ENCODE measurements at regions not wholly inside any gene's neighbourhood (a gene's known extent, or its start where the extent isn't known, plus 50 kb on each side); places are given as distances from the start of the nearest gene placed in this dataset.

DNA sequence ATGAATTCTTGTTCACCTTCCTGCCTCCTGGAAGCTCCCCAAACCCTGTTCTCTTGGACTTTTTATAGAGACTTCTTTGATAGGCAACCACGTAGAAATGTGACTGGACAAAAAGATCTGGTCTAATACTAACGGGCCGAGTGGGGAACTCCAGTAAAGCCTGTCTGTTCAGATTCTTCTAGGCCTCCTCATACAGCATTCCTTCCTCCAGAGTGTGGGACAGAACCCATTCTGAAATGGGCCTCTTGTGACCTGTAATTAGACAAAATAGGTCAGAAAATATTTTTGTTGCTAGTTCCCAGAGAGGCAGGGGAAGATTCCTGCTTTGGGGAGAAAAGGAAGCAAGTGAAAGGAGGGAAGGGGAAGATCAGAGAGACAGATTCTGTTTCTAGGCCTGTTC lies 374.3 kb downstream of the CDH26 start:
- Histone ChIP-seq H3K9me3 (replicated peaks) (no peaks in the 10 kb centered on the region), H3K4me3 (no peak overlapping the region), H3K27ac (replicated peaks) (no peak overlapping the region), H3K4me1 (peaks cover 3% of the 10 kb centered on the region), H3K27me3 (ENCODE audit: low read depth) (peaks cover 5% of the 10 kb centered on the region), H3K36me3 (no peaks in the 10 kb centered on the region)
- intact Hi-C loops (cut with micrococcal nuclease): no loop called here
- TF ChIP-seq, protein P1, sequence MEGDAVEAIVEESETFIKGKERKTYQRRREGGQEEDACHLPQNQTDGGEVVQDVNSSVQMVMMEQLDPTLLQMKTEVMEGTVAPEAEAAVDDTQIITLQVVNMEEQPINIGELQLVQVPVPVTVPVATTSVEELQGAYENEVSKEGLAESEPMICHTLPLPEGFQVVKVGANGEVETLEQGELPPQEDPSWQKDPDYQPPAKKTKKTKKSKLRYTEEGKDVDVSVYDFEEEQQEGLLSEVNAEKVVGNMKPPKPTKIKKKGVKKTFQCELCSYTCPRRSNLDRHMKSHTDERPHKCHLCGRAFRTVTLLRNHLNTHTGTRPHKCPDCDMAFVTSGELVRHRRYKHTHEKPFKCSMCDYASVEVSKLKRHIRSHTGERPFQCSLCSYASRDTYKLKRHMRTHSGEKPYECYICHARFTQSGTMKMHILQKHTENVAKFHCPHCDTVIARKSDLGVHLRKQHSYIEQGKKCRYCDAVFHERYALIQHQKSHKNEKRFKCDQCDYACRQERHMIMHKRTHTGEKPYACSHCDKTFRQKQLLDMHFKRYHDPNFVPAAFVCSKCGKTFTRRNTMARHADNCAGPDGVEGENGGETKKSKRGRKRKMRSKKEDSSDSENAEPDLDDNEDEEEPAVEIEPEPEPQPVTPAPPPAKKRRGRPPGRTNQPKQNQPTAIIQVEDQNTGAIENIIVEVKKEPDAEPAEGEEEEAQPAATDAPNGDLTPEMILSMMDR (IDR thresholded peaks at IDR 0.05; ENCODE audit: borderline replicate concordance): no peak
- DNase-seq: no peak

DNA sequence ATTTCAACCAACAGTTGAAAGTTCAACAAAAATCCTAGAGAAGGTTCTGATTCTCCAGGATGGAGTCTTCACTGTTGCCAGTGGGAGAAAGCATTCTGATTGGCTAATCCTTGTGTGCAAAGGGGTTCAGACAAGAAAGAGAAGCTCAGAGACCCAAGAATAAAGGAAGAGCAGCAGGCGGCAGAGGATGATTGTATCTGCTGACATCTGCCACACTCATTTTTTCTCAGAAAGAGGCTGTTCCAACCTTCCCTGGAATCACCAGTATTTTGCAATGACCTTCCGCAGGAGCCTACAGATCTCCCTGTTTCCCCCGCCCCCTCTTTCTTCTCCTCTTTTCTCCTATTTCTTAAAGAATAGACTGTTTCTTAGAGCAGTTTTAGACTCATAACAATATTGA lies 376.7 kb downstream of the CDH26 start:
- TF ChIP-seq, protein P1 (IDR thresholded peaks at IDR 0.05; ENCODE audit: borderline replicate concordance): no peak
- H3K4me3 ChIP-seq: no peak overlapping the region
- intact Hi-C loops (cut with micrococcal nuclease): no loop called here
- no peaks in the 10 kb centered on the region for H3K9me3 ChIP-seq (replicated peaks)
- no peaks in the 10 kb centered on the region for H3K27me3 ChIP-seq (ENCODE audit: low read depth)
- H3K36me3 ChIP-seq: no peaks in the 10 kb centered on the region
- DNase-seq: no peak
- H3K4me1 ChIP-seq: peaks cover 3% of the 10 kb centered on the region
- no peak overlapping the region for H3K27ac ChIP-seq (replicated peaks)

DNA sequence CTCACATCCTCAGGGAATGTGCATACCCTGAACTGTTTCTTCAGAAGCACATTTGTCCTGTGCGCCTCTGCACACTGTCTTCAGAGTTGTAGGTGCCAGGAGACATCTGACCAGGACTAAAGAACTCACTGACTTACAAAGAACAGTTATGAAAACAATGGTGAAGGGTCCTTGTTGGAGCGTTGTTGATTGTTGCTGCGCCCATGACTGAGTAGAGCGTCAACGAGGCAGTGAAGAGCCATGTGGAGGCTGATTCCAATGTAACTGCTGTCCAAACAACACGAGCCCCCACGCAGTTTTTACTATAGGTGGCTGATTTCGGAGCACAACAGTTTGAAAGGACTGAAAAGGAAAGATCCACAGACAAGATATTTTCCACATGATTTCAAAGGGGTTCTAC lies 380.3 kb downstream of the CDH26 start:
- H3K4me1 ChIP-seq: no peaks in the 10 kb centered on the region
- H3K27me3 ChIP-seq (ENCODE audit: low read depth): peaks cover 4% of the 10 kb centered on the region
- H3K9me3 ChIP-seq (replicated peaks): no peaks in the 10 kb centered on the region
- intact Hi-C loops (cut with micrococcal nuclease): no loop called here
- H3K36me3 ChIP-seq: no peaks in the 10 kb centered on the region
- H3K27ac ChIP-seq (replicated peaks): no peak overlapping the region
- H3K4me3 ChIP-seq: no peak overlapping the region
- DNase-seq: no peak
- TF ChIP-seq, protein P1 (IDR thresholded peaks at IDR 0.05; ENCODE audit: borderline replicate concordance): no peak

DNA sequence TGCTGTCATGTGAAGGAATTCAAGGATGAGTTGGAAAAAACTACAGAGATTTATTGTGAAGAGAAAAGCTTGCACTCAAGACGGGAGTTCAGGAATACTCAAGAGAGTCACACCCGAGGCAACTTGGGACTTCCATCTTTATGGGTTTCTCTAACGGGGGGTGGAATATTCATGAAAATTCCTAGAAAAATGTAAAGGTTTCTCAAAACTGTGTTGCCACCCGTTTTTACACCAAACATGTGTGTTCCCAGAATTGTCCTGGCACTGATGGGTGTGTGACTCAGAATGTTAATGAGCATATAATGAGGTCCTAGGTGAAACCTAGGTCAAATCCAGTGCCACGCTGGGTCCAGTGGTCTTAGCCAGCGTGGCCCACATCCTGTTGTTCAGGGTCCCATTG lies 381.5 kb downstream of the CDH26 start:
- no peaks in the 10 kb centered on the region for H3K4me1 ChIP-seq
- H3K9me3 ChIP-seq (replicated peaks): no peaks in the 10 kb centered on the region
- H3K4me3 ChIP-seq: no peak overlapping the region
- H3K36me3 ChIP-seq: no peaks in the 10 kb centered on the region
- no peak overlapping the region for H3K27ac ChIP-seq (replicated peaks)
- TF ChIP-seq, protein P1 (IDR thresholded peaks at IDR 0.05; ENCODE audit: borderline replicate concordance): no peak
- peaks cover 4% of the 10 kb centered on the region for H3K27me3 ChIP-seq (ENCODE audit: low read depth)
- intact Hi-C loops (cut with micrococcal nuclease): no loop called here
- no peak for DNase-seq

DNA sequence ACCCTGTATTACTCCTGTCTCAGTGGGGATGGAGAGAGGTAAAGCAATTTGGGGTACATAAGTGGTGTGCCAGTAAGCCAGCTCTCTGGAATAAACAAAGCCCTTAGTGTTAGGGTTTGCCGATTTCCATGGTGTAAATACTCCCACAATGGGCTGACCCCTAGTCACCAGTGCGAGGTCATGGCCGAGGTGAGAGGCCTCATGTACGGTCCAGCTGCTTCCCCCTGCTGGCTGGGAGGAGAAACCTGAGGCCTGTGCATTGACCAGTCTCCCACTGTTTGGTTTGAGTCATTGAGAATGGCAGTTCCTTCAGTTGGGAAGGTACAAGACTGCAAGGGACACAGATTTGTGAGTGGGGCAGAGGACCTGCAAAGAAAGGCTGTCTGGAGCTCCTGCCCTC lies 382.0 kb downstream of the CDH26 start:
- DNase-seq: no peak
- no peaks in the 10 kb centered on the region for H3K9me3 ChIP-seq (replicated peaks)
- no peak overlapping the region for H3K4me3 ChIP-seq
- TF ChIP-seq, protein P1 (IDR thresholded peaks at IDR 0.05; ENCODE audit: borderline replicate concordance): no peak
- H3K27me3 ChIP-seq (ENCODE audit: low read depth): peaks cover 4% of the 10 kb centered on the region
- no peak overlapping the region for H3K27ac ChIP-seq (replicated peaks)
- H3K36me3 ChIP-seq: no peaks in the 10 kb centered on the region
- H3K4me1 ChIP-seq: no peaks in the 10 kb centered on the region
- intact Hi-C loops (cut with micrococcal nuclease): no loop called here

DNA sequence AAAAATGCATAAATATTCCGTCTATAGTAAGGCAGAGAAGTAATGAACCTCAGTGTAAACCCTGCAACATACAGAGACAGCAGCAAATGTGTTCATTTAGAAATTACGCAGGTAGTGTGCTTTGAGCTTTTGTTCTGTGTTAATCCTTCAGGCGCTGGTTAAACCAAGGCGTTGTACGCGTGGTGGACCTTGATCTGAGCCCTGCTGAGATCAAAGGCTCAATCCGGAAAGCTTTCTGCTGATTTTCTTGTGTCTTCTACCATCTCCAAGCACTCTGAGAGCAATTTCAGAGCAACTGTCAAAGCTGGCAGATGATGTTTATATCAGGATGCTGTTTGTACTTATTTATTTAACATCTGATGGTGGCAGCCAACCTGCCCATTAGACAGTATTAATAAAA lies 382.8 kb downstream of the CDH26 start:
- no peak for DNase-seq
- no peak overlapping the region for H3K27ac ChIP-seq (replicated peaks)
- no peaks in the 10 kb centered on the region for H3K36me3 ChIP-seq
- peaks cover 4% of the 10 kb centered on the region for H3K27me3 ChIP-seq (ENCODE audit: low read depth)
- no peak overlapping the region for H3K4me3 ChIP-seq
- no peaks in the 10 kb centered on the region for H3K9me3 ChIP-seq (replicated peaks)
- no peaks in the 10 kb centered on the region for H3K4me1 ChIP-seq
- TF ChIP-seq, protein P1 (IDR thresholded peaks at IDR 0.05; ENCODE audit: borderline replicate concordance): no peak
- intact Hi-C loops (cut with micrococcal nuclease): no loop called here
